Activated T-cell treated with anti-CD3 and anti-CD28 coated beads, Interleukin-2, amount 50 U/mL, for 4 hours (primary cell): ENCODE measurements at regions not wholly inside any gene's neighbourhood (a gene's known extent, or its start where the extent isn't known, plus 50 kb on each side); places are given as distances from the start of the nearest gene placed in this dataset.
"Not testable (repeated sequence)": the region's sequence is repeated elsewhere in the genome, so short reads cannot be mapped to it uniquely, and the experiment has no call there.

Source experiments
- ATAC-seq, 2 donors: fragments of 200-7000 bp; cut with Tn5 transposase; one replicate each; pipeline ENCODE4 v1.10.0; 2021
- DNase-seq: peaks from one replicate; pipeline ENCODE4 v3.0.0-alpha.2; 2020
- H3K27me3 Mint-ChIP-seq: one replicate; pipeline ENCODE4 v1.8.0; 2021; ENCODE audit warnings: low read depth, mixed read lengths
- H3K36me3 Mint-ChIP-seq: one replicate; pipeline ENCODE4 v1.8.0; 2022; ENCODE audit warnings: mixed read lengths; ENCODE audit not compliant: insufficient read depth
- H3K4me1 Mint-ChIP-seq: one replicate; pipeline ENCODE4 v1.8.0; 2021; ENCODE audit warnings: low read depth, mixed read lengths
- H3K4me3 Mint-ChIP-seq: one replicate; pipeline ENCODE4 v1.8.0; 2021; ENCODE audit warnings: mild to moderate bottlenecking, moderate library complexity, mixed read lengths
- H3K9me3 Mint-ChIP-seq: one replicate; pipeline ENCODE4 v1.8.0; 2021; ENCODE audit warnings: mixed read lengths

GRCh38 chr5:101662263-101662662, 633.8 kb downstream of the SLCO4C1 start:
- Mint-ChIP-seq H3K27me3 (no peaks in the 10 kb centered on the region), H3K4me3 (no peak overlapping the region), H3K9me3 (no peaks in the 10 kb centered on the region), H3K36me3 (no peaks in the 10 kb centered on the region), H3K4me1 (no peaks in the 10 kb centered on the region)
- ATAC-seq (no peak), DNase-seq (no peak)

- no peak overlapping the region for H3K4me3 Mint-ChIP-seq
- ATAC-seq (no peak), DNase-seq (no peak)
- H3K27me3 Mint-ChIP-seq = peaks cover 2% of the 10 kb centered on the region
- H3K4me1 Mint-ChIP-seq = no peaks in the 10 kb centered on the region
- no peaks in the 10 kb centered on the region for H3K36me3 Mint-ChIP-seq
- H3K9me3 Mint-ChIP-seq = no peaks in the 10 kb centered on the region
Observed at GRCh38 chr5:101658433-101658832, 637.7 kb downstream of the SLCO4C1 start.

GRCh38 chr5:101653996-101654395, 642.1 kb downstream of the SLCO4C1 start:
- ATAC-seq = no peak
- no peaks in the 10 kb centered on the region for H3K4me1 Mint-ChIP-seq
- H3K9me3 Mint-ChIP-seq = no peaks in the 10 kb centered on the region
- peaks cover 2% of the 10 kb centered on the region for H3K27me3 Mint-ChIP-seq
- H3K36me3 Mint-ChIP-seq = no peaks in the 10 kb centered on the region
- DNase-seq = no peak
- H3K4me3 Mint-ChIP-seq = no peak overlapping the region

DNA sequence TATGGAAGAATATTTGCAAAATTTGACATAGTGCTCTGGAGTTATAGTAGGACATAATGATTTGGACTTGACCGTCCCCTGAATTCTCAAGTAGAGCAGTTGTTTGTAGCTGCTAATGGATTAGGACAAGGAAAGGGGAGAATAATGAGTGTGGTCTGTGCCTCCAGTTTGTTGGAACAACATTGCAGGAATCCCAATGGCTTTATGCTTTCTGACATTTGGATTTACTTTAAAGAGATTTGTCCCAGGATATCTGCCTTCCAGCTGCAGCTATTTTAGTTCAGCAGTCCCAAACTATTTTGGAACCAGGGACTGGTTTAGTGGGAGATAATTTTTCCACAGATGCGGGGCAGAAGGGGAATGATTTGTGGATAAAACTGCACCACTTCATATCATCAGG, 648.2 kb downstream of the SLCO4C1 start:
- no peak for DNase-seq
- Mint-ChIP-seq H3K27me3 (no peaks in the 10 kb centered on the region), H3K36me3 (no peaks in the 10 kb centered on the region), H3K4me1 (no peaks in the 10 kb centered on the region), H3K9me3 (no peaks in the 10 kb centered on the region), H3K4me3 (no peak overlapping the region)
- ATAC-seq = no peak

DNA sequence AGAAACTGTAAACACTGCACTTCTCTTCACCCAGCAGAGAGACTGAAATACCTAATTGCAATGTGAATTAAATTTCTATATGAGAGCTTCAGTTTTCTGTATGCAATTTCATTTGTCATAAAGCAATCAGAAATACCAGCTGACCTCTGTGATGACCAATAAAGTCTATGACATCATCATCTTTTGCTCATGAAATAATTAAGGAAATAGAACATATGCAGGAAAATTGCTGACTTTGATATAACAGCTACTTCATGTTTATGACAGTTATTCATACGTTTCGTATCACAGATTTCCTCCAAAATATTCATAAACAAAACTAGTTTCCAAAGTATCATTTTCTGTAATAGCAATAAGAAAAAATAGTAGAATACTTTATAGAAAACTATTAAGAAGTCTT, 652.3 kb downstream of the SLCO4C1 start:
- Mint-ChIP-seq H3K4me3 (no peak overlapping the region), H3K9me3 (no peaks in the 10 kb centered on the region), H3K4me1 (no peaks in the 10 kb centered on the region), H3K27me3 (no peaks in the 10 kb centered on the region), H3K36me3 (no peaks in the 10 kb centered on the region)
- DNase-seq = no peak
- ATAC-seq = no peak

GRCh38 chr5:101637599-101637998, 658.5 kb downstream of the SLCO4C1 start:
- Mint-ChIP-seq H3K4me3 (no peak overlapping the region), H3K27me3 (no peaks in the 10 kb centered on the region), H3K4me1 (no peaks in the 10 kb centered on the region), H3K36me3 (no peaks in the 10 kb centered on the region), H3K9me3 (no peaks in the 10 kb centered on the region)
- DNase-seq = no peak
- ATAC-seq = no peak

DNA sequence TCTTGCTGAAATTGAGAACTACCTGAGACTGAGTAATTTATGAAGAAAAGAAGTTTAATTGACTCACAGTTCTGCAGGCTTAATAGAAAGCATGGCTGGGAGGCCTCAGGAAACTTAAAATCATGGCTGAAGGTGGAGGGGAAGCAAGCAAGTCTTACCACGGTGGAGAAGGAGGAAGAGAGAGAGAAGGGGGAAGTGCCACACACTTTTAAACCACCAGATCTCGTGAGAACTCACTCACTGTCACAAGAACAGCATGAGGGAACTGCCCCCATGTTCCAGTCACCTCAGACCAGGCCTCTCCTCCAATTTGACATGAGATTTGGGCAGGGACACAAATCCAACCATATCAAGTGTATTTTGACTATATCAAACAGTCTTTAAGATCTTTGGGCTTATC, 668.3 kb downstream of the SLCO4C1 start:
- not testable (repeated sequence) for H3K4me3 Mint-ChIP-seq, H3K4me1 Mint-ChIP-seq, DNase-seq, H3K36me3 Mint-ChIP-seq, ATAC-seq, H3K9me3 Mint-ChIP-seq, H3K27me3 Mint-ChIP-seq

DNA sequence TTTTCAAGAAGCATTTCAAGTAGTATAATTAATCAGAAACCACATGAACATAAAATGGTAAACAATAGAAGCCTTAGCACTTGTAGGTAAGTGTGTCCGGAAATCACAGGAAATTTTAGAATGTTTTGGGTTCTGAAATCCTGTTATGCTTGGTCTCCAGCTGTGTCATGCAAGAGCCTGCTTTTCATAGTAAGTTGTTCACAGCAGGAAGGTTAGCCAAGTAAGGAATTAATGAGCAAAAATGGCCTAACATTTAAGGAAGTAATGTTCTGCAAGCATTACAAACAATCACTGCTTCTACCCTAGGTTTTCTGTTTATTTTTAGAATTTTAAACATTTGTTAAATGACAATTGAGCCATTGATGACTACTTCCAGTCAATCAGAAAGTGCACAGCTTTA, 669.5 kb downstream of the SLCO4C1 start:
- H3K27me3 Mint-ChIP-seq = no peaks in the 10 kb centered on the region
- no peaks in the 10 kb centered on the region for H3K4me1 Mint-ChIP-seq
- ATAC-seq = no peak
- H3K36me3 Mint-ChIP-seq = no peaks in the 10 kb centered on the region
- no peak for DNase-seq
- H3K9me3 Mint-ChIP-seq = no peaks in the 10 kb centered on the region
- H3K4me3 Mint-ChIP-seq = no peak overlapping the region

- no peaks in the 10 kb centered on the region for H3K27me3 Mint-ChIP-seq
- H3K9me3 Mint-ChIP-seq = no peaks in the 10 kb centered on the region
- no peak overlapping the region for H3K4me3 Mint-ChIP-seq
- H3K4me1 Mint-ChIP-seq = no peaks in the 10 kb centered on the region
- ATAC-seq = no peak
- no peak for DNase-seq
- no peaks in the 10 kb centered on the region for H3K36me3 Mint-ChIP-seq
Observed at GRCh38 chr5:101611039-101611438, 685.0 kb downstream of the SLCO4C1 start.

DNA sequence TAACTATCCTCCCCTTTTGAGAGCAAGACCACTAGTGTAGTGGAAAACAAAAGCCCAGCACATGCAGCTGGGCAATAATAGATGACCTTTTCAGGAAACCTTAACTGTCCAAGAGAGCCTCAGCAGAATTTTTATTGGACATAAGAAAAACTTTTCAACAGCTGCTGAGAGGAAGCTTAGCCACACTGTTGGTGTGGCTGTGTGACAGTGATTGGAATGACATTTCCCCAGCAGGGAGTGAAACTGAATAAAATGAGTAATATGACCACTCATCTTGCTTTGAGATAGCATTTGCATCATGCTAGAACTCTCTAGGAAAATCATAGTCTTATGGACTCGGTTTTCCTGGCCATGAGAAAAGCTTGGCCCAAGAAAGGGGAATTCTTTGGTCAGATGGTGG, 687.8 kb downstream of the SLCO4C1 start:
- Mint-ChIP-seq H3K4me3 (no peak overlapping the region), H3K27me3 (no peaks in the 10 kb centered on the region), H3K36me3 (no peaks in the 10 kb centered on the region), H3K9me3 (no peaks in the 10 kb centered on the region), H3K4me1 (no peaks in the 10 kb centered on the region)
- ATAC-seq (no peak), DNase-seq (no peak)

DNA sequence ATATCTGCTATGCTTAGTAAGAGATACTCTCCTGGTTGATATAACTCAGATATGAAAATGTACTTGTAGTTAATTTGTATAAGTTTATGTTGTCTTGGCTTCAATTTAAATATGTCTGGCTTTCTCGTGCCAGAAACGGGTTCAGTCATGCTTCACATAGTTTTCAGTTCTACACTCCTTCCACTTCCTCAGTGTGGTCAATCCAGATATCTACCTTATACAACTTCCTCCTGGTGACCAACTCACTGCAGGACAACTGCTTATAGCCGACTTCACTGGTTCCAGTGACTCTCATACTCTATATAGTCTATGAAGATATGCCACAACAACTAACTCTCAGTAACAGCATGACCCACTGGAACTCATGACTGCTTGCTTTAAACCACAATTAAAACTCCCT, 690.4 kb downstream of the SLCO4C1 start:
- Mint-ChIP-seq H3K4me1 (no peaks in the 10 kb centered on the region), H3K4me3 (no peak overlapping the region), H3K9me3 (no peaks in the 10 kb centered on the region), H3K36me3 (no peaks in the 10 kb centered on the region), H3K27me3 (no peaks in the 10 kb centered on the region)
- no peak for DNase-seq
- no peak for ATAC-seq

DNA sequence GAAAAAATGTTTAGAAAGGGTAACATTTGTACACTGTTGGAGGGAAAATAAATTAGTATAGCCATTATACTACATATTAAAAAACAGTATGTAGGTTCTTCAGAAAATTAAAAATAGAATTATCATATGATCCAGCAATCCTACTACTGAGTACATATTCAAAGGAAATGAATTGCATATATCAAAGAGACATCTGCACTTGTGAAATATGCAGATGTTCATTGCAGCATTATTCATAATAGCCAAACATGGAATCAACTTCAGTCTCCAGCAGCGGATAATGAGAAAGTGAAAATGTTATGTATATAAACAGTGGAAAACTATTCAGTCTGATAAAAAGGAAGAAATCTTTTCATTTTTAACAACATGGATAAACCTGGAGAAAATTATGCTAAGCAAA, 695.5 kb downstream of the SLCO4C1 start:
- H3K36me3 Mint-ChIP-seq = no peaks in the 10 kb centered on the region

DNA sequence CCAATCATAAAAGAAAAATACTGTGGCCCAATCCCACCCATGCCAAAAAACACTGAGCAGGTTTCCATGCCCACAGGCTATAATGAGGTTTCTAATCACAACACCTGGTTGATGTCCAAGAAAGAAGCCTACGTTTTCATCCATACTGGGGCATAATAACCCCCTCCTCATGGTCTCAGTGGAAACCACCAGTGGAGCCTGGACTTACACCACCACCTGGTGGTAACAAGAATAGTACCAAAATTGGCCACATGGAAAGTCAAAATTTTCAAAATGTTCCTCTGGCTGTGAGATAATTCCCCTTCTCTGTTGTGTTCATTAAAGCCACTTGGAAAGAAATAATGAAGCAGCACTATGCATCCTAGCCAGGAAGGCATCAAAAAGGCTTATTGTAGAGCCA, 687.3 kb upstream of the ST8SIA4 start:
- Mint-ChIP-seq H3K4me3 (no peak overlapping the region), H3K4me1 (no peaks in the 10 kb centered on the region), H3K27me3 (no peaks in the 10 kb centered on the region), H3K9me3 (peaks cover 4% of the 10 kb centered on the region), H3K36me3 (no peaks in the 10 kb centered on the region)
- DNase-seq = no peak
- no peak for ATAC-seq

More for the DNA sequence above, 695.5 kb downstream of the SLCO4C1 start:
- no peaks in the 10 kb centered on the region for H3K4me1 Mint-ChIP-seq
- ATAC-seq (no peak), DNase-seq (no peak)
- no peak overlapping the region for H3K4me3 Mint-ChIP-seq
- H3K27me3 Mint-ChIP-seq = no peaks in the 10 kb centered on the region
- peaks cover 8% of the 10 kb centered on the region for H3K9me3 Mint-ChIP-seq

- Mint-ChIP-seq H3K27me3 (no peaks in the 10 kb centered on the region), H3K4me1 (no peaks in the 10 kb centered on the region), H3K9me3 (no peaks in the 10 kb centered on the region), H3K36me3 (no peaks in the 10 kb centered on the region), H3K4me3 (no peak overlapping the region)
- DNase-seq (no peak), ATAC-seq (no peak)
Observed at GRCh38 chr5:101585366-101585765, 682.3 kb upstream of the ST8SIA4 start.

GRCh38 chr5:101580591-101580990, 677.5 kb upstream of the ST8SIA4 start:
- Mint-ChIP-seq H3K4me1 (no peaks in the 10 kb centered on the region), H3K27me3 (no peaks in the 10 kb centered on the region), H3K4me3 (no peak overlapping the region), H3K9me3 (no peaks in the 10 kb centered on the region), H3K36me3 (no peaks in the 10 kb centered on the region)
- ATAC-seq (no peak), DNase-seq (no peak)

DNA sequence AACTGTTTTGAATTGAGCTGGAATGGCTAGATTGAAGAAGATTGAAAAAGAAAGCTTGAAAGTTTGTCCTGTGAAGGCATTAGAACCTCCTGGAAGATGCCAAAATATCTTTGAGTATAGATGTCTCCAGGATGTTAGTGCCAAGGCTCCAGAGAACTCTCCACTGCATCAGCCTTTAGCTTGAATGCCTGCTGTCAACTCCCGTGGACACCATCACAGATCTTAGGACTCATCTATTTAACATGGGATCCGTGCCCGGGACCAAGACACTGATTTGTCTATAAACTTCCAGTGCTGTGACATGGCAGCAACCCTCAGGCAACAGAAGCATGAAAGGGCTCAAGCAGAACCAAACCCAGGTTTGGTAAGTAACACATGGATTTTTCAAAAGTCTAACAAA, 670.9 kb upstream of the ST8SIA4 start:
- H3K4me1 Mint-ChIP-seq = no peaks in the 10 kb centered on the region
- ATAC-seq = no peak
- no peaks in the 10 kb centered on the region for H3K36me3 Mint-ChIP-seq
- H3K27me3 Mint-ChIP-seq = no peaks in the 10 kb centered on the region
- DNase-seq = no peak
- H3K4me3 Mint-ChIP-seq = no peak overlapping the region
- peaks cover 3% of the 10 kb centered on the region for H3K9me3 Mint-ChIP-seq
